Activated CD4-positive, alpha-beta T cell treated with anti-CD3 and anti-CD28 coated beads for 48 hours (primary cell): ENCODE measurements at regions not wholly inside any gene's neighbourhood (a gene's known extent, or its start where the extent isn't known, plus 50 kb on each side); places are given as distances from the start of the nearest gene placed in this dataset.

Source experiments
- DNase-seq: peaks from one replicate; pipeline ENCODE4 v3.0.0-alpha.2; 2020

GRCh38 chr15:88403351-88403791, 63.8 kb downstream of the MRPL46 start:
- no peak for DNase-seq

DNA sequence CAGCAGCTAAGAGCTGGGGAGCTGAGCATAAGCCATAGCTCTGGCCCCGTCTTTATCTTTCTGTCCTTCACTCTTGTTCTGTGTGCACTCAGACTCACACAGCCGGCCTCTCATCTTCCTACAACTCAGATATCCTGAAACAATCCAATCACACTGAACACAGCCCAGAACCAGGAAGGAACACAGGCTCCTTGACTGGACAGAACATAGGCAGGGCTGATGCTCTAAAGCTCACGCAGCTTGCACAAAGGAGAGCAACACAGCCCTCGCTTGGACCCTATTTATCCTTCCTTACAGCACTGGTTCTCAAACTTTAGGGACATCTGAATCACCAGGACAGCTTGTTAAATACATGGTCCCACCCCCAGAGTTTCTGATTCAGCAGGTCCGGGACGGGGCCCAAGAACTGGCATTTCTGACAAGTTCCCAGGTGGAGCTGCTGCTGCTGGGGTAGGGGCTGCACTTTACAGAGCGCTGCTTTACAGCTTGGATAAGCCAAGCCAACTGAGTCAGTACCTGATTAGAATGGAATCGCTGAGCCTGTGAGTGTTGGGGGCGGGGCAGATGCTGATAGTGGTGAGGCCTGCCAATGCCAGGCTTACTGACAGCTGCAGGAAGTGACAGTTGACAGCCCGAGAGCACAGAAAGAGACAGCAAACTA, 65.1 kb downstream of the MRPL46 start:
- DNase-seq, result peak; percentile 56

DNA sequence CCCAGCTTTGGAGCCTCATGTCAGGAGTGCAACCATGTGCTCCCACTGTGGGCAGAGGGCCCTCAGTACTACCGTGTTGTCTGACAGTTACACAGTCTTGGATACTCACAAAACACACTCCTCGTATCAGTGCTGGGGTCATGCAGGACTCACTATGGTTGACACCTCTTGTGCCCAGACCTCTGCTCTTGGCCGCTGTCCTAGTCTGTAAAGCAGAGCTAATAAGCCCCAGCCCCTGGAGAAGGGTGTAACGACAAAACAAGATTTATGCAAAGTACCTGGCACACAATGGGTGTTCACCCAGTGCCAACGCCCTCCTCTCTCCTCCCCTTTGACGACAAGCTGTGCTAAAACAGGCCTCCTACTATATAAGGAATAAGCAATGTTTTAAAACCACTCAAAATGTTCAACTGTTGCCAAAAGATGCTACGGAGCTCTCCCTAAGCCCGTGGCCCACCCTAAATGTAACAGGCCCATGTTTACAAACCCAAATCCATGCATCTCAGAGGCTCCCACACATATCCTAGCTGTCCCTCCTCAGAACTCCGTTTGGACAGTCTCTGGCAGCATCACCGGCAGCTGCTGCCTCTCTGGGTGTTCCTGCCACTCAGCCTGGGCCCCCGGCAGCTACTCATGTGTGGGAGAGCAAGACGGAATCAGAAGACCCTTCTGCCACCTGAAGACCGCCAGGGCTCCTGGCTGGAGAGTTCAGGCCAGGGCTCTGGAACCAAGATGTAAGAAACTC, 65.8 kb downstream of the MRPL46 start:
- DNase-seq, result no peak

DNA sequence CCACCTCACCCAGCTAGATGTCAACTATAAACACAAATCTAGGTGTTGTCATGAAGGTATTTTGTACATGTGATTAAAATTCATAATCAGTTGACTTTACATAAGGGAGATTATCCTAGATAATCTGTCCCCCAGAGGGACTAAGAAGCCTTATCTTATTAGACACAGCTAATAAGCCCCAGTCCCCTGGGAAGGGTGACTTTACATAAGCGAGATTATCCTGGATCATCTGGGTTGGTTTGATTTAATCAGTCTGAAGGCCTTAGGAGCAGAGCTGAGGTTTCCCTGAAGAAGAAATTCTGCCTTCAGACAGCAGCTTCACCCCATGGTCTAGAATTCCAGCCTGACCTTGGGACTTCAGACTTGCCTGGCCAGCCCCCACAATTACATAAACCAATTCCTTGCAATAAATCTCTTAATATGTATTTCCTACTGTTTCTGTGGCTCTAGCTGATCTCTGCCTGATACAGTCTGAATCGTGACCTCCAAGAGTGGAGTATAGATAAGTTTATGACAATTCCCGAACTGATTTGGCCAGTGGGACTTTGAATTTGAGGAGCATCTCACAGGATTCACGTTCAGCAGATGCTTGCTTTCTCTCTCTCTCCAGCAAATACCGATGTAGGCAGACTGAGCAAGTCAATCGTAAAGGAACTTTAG, 66.5 kb downstream of the MRPL46 start:
- no peak for DNase-seq

DNA sequence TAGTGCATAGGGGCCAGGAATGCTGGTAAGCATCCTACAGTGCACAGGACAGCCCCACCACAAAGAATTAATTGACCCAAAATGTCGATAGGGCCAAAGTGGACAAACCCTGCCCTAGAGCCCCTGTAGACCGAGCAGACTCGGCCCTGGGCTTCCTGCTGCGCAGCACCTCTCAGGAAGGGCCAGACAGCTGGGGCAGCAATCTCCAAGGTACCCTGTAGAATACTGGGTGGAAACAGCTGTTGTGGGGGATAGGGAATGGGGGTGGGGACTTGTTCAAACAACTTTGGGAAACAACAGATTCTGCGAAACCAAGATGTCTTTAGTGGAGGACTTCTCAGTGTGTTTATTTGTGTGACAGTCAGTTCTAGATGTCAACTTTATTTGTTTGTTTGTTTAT, 67.1 kb downstream of the MRPL46 start:
- no peak for DNase-seq

GRCh38 chr15:88399021-88399685, 68.0 kb downstream of the MRPL46 start:
- DNase-seq, result no peak

- DNase-seq, result no peak
These were observed 69.2 kb downstream of the MRPL46 start for GRCh38 chr15:88398011-88398410.

DNA sequence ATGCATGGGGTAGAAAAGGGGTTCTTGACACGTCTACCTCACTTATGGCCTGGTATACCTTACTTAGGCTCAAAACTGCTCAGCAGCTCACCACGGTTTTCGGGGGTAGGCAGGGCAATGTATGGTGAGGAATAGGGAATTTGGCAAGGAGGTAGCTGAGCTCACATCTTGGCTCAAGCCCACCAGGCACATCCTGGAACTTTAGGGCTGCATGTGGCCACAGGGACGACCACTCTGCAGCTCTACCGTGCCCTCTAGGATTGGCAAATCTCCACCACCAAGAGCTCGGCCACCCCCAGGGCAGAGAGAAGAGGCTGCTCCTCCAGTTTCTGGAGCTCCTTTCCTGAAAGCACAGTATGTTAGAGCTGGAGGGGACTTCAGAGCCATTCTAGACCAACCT, 69.7 kb downstream of the MRPL46 start:
- no peak for DNase-seq

- DNase-seq, result no peak
These were observed 71.1 kb downstream of the MRPL46 start for GRCh38 chr15:88395872-88396781.

- DNase-seq, result no peak
These were observed 71.9 kb downstream of the MRPL46 start for GRCh38 chr15:88395241-88395640.

DNA sequence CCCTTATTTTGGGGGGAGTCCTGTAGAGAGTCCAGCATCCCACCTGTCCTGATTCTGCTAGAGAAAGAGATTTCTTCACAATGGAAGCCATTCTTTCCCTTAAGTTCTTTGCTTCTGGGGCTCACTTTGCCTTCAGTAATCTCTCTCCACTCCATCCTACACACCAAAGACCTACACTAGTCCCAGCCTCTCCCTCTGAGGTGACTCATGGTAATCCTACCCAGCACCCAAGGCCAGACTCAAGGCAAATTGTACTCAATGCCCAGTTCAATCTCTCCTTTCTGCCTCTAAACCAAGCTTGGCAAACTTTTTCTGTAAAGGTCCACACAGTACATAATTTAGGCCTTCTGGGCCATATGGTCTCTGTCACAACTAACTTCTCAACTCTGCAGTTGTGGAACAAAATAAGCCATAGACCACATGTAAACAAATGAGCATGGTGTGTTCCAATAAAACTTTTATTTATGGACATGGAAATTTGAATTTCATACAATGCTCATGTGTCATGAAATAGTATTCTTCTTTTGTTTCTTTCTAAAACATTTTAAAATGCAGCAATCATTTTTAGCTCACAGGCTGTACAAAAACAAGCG, 72.5 kb downstream of the MRPL46 start:
- no peak for DNase-seq

DNA sequence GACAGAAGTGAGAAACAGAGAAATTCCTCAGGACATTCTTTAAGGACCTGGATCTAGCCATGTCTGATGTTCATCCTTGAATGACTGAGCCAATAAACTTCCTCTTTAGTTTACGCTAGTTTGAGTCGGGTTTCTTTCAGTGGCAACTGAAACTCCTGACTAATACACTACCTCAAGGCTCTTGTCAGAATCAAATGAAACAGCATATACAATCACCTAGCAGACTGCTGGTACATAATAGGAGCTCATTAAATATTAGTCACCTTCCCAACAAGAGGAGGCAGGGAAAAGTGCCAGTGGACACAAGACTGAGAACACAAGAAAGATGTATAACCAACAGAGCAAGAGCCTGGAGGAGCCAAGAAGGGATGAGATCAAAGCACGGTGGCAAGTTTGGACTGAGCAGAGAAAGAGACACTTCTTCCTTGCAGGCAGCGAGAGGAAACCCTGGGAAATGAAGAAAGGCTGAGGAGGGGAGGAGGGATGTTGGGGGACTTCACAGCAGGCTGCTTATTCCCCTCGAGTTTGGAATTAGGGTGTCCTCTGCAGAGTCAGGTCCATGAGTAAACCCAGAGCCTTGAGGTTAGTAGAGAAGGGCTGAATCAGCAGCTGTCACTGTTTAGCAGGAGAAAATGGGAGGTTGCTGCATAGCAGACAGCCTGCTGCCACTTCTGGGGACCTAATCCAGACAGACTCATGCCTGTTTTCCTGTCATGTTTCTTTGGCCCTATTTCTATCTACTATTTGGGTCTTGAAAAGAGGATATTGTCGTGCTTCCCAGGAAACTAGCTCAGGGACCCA, 73.3 kb downstream of the MRPL46 start:
- DNase-seq, result no peak

DNA sequence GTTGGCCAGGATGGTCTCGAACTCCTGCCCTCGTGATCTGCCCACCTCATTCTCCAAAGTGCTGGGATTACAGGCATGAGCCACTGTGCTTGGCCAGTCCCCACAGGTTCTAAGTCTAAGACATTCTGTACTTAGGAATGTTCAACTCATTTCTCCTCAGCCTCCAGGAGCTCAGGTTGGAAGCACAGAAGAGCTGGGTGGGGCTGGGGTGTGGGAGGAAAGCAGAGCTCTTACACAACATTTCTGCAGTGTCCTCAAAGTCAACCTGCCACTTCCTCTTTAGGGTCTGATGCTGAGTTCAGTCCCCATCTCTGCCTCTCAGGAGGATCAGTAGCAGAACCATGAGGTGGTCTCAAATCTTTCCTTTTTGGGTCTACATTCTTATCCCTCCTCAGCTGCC, 75.5 kb downstream of the MRPL46 start:
- no peak for DNase-seq

DNA sequence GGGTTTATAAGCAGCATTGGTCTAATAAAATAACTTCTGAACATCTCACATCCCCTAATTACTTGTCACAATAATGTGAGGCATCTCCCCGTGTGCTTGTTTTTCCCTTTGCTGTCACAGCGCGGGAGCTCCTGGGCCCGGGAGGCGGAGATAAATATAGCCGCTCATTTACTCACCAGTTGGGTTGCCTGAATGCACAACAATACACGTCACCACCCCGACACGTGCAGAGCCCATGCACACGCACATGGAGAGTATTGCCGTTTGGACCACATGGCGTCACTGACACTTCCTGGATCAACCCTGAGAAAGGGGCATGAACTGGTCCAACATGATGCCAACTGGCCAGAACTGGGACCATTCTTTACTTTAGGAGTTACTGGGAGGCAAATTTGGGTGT, 76.2 kb downstream of the MRPL46 start:
- DNase-seq, result no peak

DNA sequence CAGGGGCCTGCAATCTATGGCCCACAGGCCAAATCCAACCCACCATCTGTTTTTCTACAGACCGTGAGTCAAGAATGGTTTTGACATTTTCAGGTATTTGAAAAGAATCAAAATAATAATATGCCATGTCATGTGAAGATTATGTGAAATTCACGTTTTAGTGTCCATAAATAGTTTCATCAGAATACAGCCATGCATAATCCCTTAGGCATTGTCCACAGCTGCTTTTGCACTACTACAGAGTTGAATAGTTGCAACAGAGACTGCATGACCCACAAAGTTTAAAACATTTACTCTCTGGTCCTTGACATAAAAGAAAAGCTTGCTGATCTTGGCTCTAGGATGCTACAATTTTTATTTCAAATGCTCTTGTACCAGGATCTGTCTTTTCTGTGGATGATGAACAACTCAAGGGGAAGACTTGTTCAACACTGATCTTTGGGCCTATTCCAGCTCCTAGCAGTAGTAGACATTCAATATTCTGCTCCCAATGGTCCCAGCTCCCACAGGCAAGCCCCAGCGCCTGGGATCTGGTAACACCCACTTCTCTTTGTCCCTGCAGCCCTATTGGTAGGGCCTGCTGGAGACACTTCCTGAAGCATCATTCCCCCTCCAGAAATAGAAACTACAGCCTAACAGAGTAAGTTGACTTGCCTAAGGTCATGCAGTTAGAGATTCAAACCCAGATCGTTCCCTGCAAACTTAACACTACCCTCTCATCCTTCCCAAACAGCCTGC, 76.9 kb downstream of the MRPL46 start:
- DNase-seq, result no peak

DNA sequence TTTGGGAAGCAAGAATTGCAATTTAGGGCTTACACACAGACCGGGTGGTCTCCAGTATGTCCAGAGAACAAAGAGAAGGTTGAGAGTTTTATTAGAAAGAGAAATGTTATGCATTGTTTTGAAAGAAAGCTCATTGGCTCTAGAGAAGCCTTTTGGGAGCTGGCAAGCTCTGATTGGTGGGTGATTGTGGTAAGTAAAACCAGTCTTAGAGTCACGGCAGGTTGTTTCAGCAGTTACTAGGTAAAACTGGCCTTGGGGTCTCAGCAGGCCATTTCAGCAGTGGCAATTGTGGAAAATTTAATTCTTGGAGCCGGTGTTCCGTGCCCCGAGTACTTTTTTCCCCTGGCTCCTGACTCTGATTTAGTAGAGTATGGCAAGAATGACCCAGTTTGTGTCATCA, 78.1 kb downstream of the MRPL46 start:
- DNase-seq, result no peak

DNA sequence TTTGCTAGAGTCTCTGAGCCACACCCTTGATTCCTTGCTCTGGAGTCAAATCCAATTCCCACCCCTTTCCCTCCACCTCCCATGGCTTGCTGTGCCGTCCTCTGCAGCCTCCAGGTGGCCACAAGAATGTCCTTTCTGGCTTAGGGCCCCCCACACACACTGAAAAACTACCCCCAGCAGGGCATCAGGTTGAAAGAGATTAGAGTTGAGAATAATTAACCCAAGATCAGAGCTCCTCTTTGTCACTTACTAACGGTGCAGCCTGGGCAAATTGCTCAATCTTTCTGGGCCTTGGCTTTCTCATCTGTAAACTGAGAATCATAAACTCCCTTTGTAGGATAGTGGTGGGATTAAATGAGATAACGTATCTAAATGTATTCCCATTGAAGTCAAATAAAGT, 78.5 kb downstream of the MRPL46 start:
- no peak for DNase-seq

GRCh38 chr15:88385078-88385700, 82.0 kb downstream of the MRPL46 start:
- DNase-seq, result peak; percentile 58

GRCh38 chr15:88383354-88383753, 83.8 kb downstream of the MRPL46 start:
- no peak for DNase-seq

GRCh38 chr15:88382482-88382983, 84.7 kb downstream of the MRPL46 start:
- DNase-seq, result no peak
